GM12878 (cell line): ENCODE measurements at regions not wholly inside any gene's neighbourhood (a gene's known extent, or its start where the extent isn't known, plus 50 kb on each side); places are given as distances from the start of the nearest gene placed in this dataset.

ENCODE experiments used
- ATAC-seq: fragments of 200-7000 bp; cut with Tn5 transposase; 3 replicates; pipeline ENCODE4 v1.9.1; 2020; ENCODE audit warnings: mild to moderate bottlenecking, moderate library complexity
- BruUV-seq: library from RNA; stranded (reverse); fragments of 400-500 nt; replicated peaks from 2 replicates; lab custom pipeline; 2021; lab: Mats Ljungman, UMichigan
- CTCF ChIA-PET: fragments of 300-600 bp; sonication (Branson Sonifier 250); formaldehyde crosslinking; extraction: SDS; loops from one replicate; lab custom pipeline; 2021; ENCODE audit warnings: inconsistent platforms; lab: Yijun Ruan, JAX
- POLR2A ChIA-PET: fragments of 350-600 bp; formaldehyde crosslinking; extraction: SDS; loops from one replicate; lab custom pipeline; 2021; ENCODE audit warnings: inconsistent platforms; lab: Charles Lee
- RAD21 ChIA-PET: fragments of 300-600 bp; sonication (Branson Sonifier 250); formaldehyde crosslinking; loops from one replicate; lab custom pipeline; 2023; ENCODE audit warnings: antibody characterized with exemption; ENCODE audit not compliant: unreplicated experiment; lab: Charles Lee
- SMC1A ChIA-PET: fragments of 300-600 bp; sonication (Branson Sonifier 250); formaldehyde crosslinking; loops from one replicate; lab custom pipeline; 2023; ENCODE audit not compliant: unreplicated experiment, uncharacterized antibody; lab: Charles Lee
- DNase-seq: peaks from one replicate; pipeline ENCODE4 v3.0.0-alpha.2; 2011; ENCODE audit warnings: low read depth, low spot score
- FAIRE-seq: peaks from 3 replicates; lab custom pipeline; 2011; peaks lifted over from hg19 to GRCh38; lab: Jason Lieb, UNC
- H2AFZ ChIP-seq: 2 replicates; pipeline ENCODE4 v1.6.0; 2011; ENCODE audit warnings: low read depth, low read length, control low read depth; ENCODE audit not compliant: control insufficient read depth
- H3K27ac ChIP-seq: 2 replicates; pipeline ENCODE4 v1.5.1; 2011; ENCODE audit warnings: control low read depth; ENCODE audit not compliant: control insufficient read depth, insufficient read depth
- H3K27me3 ChIP-seq, 2 experiments: replicated peaks in 1 of 2; 2 replicates each; pipeline versions ENCODE4 v1.6.0 to v1.6.1; 2011; ENCODE audit warnings: low read length in 1 of 2; ENCODE audit not compliant: control insufficient read depth in 2 of 2, insufficient read depth in 2 of 2
- H3K36me3 ChIP-seq, 2 experiments: 2 replicates each; pipeline ENCODE4 v1.5.1; 2011; ENCODE audit warnings: low read length in 1 of 2; ENCODE audit not compliant: control insufficient read depth in 2 of 2, insufficient read depth in 2 of 2
- H3K4me1 ChIP-seq: 2 replicates; pipeline ENCODE4 v1.6.1; 2011; ENCODE audit warnings: mild to moderate bottlenecking, low read length, moderate library complexity, mixed read lengths; ENCODE audit not compliant: control insufficient read depth, insufficient read depth
- H3K4me2 ChIP-seq: 2 replicates; pipeline ENCODE4 v1.6.0; 2011; ENCODE audit warnings: control low read depth; ENCODE audit not compliant: control insufficient read depth, insufficient read depth
- H3K4me3 ChIP-seq: fragments of 200-600 bp; sonication (generic); 2 replicates; pipeline ENCODE4 v1.5.1; 2016
- H3K79me2 ChIP-seq: 2 replicates; pipeline ENCODE4 v1.6.0; 2011; ENCODE audit warnings: low read length; ENCODE audit not compliant: control insufficient read depth, insufficient read depth
- H3K9ac ChIP-seq: 2 replicates; pipeline ENCODE4 v1.8.0; 2011; ENCODE audit warnings: low read length, control low read depth, mixed read lengths; ENCODE audit not compliant: control insufficient read depth, insufficient read depth
- H3K9me3 ChIP-seq: replicated peaks from 3 replicates; pipeline ENCODE4 v1.5.1; 2011; ENCODE audit warnings: mild to moderate bottlenecking, low read length; ENCODE audit not compliant: control insufficient read depth, insufficient read depth
- H4K20me1 ChIP-seq: 2 replicates; pipeline ENCODE4 v1.6.0; 2011; ENCODE audit not compliant: control insufficient read depth, insufficient read depth
- EZH2 ChIP-seq: IDR thresholded peaks from 2 replicates; pipeline ENCODE4 v1.6.1; 2012; ENCODE audit warnings: low read depth, mild to moderate bottlenecking, control low read depth, inconsistent platforms, low read length, borderline replicate concordance; ENCODE audit not compliant: control insufficient read depth
- NFYB ChIP-seq: IDR thresholded peaks from 2 replicates; pipeline ENCODE4 v1.6.1; 2011; ENCODE audit warnings: low read depth, mild to moderate bottlenecking, low read length, improper control_type of control experiment, moderate library complexity; ENCODE audit not compliant: insufficient read depth
- POU2F2 ChIP-seq: IDR thresholded peaks from 3 replicates; pipeline ENCODE4 v1.6.1; 2011; ENCODE audit warnings: low read depth, mild to moderate bottlenecking, low read length, borderline replicate concordance
- RELA ChIP-seq: fragments of 450-650 bp; IDR thresholded peaks from 2 replicates; pipeline ENCODE4 v1.8.0; 2014; ENCODE audit warnings: borderline replicate concordance; ENCODE audit not compliant: partially characterized antibody
- TCF12 ChIP-seq: IDR thresholded peaks from 2 replicates; pipeline ENCODE4 v1.6.1; 2011; ENCODE audit warnings: low read depth, mild to moderate bottlenecking, low read length
- WRNIP1 ChIP-seq: IDR thresholded peaks from 2 replicates; pipeline ENCODE4 v1.6.1; 2011; ENCODE audit warnings: low read depth, low read length, improper control_type of control experiment, borderline replicate concordance
- ZNF207 ChIP-seq: fragments of 450-650 bp; IDR thresholded peaks from 2 replicates; pipeline ENCODE4 v1.6.1; 2014; ENCODE audit warnings: antibody characterized with exemption, mild to moderate bottlenecking, borderline replicate concordance
- WGBS: methylation state at CpG from one replicate; pipeline ENCODE4 v1.1.6; 2016; ENCODE audit warnings: low lambda C conversion rate; ENCODE audit not compliant: insufficient replicate concordance, insufficient coverage; ENCODE audit errors: missing lambda C conversion rate; 5-methylcytosine and 5-hydroxymethylcytosine counted together
- in situ Hi-C: fragments of 300-500 bp; cut with MboI; formaldehyde crosslinking; loops from 9 replicates; pipeline ENCODE4 v1.14.3; 2018; ENCODE audit warnings: mixed read lengths
- intact Hi-C: fragments of 100-400 bp; cut with micrococcal nuclease; formaldehyde crosslinking; loops from one replicate; pipeline ENCODE4 v1.14.2; 2022; ENCODE audit not compliant: unreplicated experiment
- TF ChIP-seq, protein P1 (sequence below): IDR thresholded peaks from 2 replicates; pipeline ENCODE4 v1.6.1; 2011; ENCODE audit warnings: low read depth, mild to moderate bottlenecking, low read length, moderate library complexity, borderline replicate concordance; ENCODE audit errors: extremely low read depth
- TF ChIP-seq, protein P2 (sequence below): IDR thresholded peaks from 2 replicates; pipeline ENCODE4 v1.6.1; 2012; ENCODE audit warnings: improper control_type of control experiment, low read depth, low read length; ENCODE audit not compliant: insufficient replicate concordance

DNA sequence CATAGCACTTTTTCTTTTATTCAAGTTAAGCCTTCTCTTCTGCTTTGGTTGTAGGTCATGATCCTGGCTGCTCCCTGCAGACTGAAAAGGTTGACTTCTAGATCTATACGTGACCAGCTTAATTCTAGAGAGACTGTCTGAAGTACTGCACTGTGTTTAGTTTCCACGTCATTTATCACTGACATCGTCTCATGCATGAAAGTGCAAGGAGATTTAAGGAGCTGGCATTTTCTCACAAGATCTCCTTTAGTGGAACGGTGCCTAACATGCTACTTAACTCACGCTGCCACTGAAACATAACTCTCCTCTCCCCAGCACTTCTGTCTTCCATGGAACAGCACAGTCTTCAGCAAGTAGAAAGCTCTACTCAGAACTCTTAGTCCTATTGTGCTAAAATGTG is 583.0 kb upstream of the KLHL29 start:
- ChIA-PET CTCF (no interaction called here), RAD21 (no interaction called here), SMC1A (no interaction called here), POLR2A (no interaction called here)
- ATAC-seq = no peak
- H3K4me2 ChIP-seq = no peak overlapping the region
- no peak overlapping the region for H3K9ac ChIP-seq
- no peaks in the 10 kb centered on the region for H3K9me3 ChIP-seq
- H3K79me2 ChIP-seq = no peaks in the 10 kb centered on the region
- WGBS = 46% methylated on average over 5 of the region's 5 CpGs
- DNase-seq = no peak
- no peak overlapping the region for H3K4me3 ChIP-seq
- no peaks in the 10 kb centered on the region for H3K4me1 ChIP-seq
- no peak overlapping the region for H2AFZ ChIP-seq
- no peak for TF ChIP-seq WRNIP1
- TF ChIP-seq NFYB = no peak
- TF ChIP-seq, protein P1, sequence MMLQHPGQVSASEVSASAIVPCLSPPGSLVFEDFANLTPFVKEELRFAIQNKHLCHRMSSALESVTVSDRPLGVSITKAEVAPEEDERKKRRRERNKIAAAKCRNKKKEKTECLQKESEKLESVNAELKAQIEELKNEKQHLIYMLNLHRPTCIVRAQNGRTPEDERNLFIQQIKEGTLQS = no peak
- TF ChIP-seq, protein P2, sequence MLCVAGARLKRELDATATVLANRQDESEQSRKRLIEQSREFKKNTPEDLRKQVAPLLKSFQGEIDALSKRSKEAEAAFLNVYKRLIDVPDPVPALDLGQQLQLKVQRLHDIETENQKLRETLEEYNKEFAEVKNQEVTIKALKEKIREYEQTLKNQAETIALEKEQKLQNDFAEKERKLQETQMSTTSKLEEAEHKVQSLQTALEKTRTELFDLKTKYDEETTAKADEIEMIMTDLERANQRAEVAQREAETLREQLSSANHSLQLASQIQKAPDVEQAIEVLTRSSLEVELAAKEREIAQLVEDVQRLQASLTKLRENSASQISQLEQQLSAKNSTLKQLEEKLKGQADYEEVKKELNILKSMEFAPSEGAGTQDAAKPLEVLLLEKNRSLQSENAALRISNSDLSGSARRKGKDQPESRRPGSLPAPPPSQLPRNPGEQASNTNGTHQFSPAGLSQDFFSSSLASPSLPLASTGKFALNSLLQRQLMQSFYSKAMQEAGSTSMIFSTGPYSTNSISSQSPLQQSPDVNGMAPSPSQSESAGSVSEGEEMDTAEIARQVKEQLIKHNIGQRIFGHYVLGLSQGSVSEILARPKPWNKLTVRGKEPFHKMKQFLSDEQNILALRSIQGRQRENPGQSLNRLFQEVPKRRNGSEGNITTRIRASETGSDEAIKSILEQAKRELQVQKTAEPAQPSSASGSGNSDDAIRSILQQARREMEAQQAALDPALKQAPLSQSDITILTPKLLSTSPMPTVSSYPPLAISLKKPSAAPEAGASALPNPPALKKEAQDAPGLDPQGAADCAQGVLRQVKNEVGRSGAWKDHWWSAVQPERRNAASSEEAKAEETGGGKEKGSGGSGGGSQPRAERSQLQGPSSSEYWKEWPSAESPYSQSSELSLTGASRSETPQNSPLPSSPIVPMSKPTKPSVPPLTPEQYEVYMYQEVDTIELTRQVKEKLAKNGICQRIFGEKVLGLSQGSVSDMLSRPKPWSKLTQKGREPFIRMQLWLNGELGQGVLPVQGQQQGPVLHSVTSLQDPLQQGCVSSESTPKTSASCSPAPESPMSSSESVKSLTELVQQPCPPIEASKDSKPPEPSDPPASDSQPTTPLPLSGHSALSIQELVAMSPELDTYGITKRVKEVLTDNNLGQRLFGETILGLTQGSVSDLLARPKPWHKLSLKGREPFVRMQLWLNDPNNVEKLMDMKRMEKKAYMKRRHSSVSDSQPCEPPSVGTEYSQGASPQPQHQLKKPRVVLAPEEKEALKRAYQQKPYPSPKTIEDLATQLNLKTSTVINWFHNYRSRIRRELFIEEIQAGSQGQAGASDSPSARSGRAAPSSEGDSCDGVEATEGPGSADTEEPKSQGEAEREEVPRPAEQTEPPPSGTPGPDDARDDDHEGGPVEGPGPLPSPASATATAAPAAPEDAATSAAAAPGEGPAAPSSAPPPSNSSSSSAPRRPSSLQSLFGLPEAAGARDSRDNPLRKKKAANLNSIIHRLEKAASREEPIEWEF = no peak
- no peak for TF ChIP-seq EZH2
- no peak for TF ChIP-seq RELA
- TF ChIP-seq ZNF207 = no peak
- no peak for TF ChIP-seq POU2F2
- no peak for TF ChIP-seq TCF12
- TF ChIP-seq, all 136 proteins: peak for 0
- BruUV-seq = no TSS peak
- intact Hi-C loops = no loop called here
- no peaks in the 10 kb centered on the region for H3K27me3 ChIP-seq
- no peak overlapping the region for H3K27ac ChIP-seq
- in situ Hi-C loops = no loop called here
- no peaks in the 10 kb centered on the region for H4K20me1 ChIP-seq
- FAIRE-seq = no peak
- H3K36me3 ChIP-seq = no peaks in the 10 kb centered on the region
